ENCODE measurements at regions not wholly inside any gene's neighbourhood (a gene's known extent, or its start where the extent isn't known, plus 50 kb on each side); places are given as distances from the start of the nearest gene placed in this dataset.

GRCh38 chr11:116586392-116586791, 186.4 kb downstream of the BUD13 start:
- no peak for TF ChIP-seq POLR2A (IDR thresholded peaks at IDR 0.05; ENCODE audit: low read length)
- no peak for TF ChIP-seq GATA1 (IDR thresholded peaks at IDR 0.05; ENCODE audit: low read depth, low read length)

Data from erythroblast (primary cell).